ENCODE measurements at regions not wholly inside any gene's neighbourhood (a gene's known extent, or its start where the extent isn't known, plus 50 kb on each side); places are given as distances from the start of the nearest gene placed in this dataset.

GRCh38 chr4:92236877-92237276 is 66.9 kb upstream of the GRID2 start:
- DNase-seq (ENCODE audit: low read depth): peak; percentile 75
- H3K27me3 ChIP-seq (ENCODE audit: insufficient read depth, low read length): no peaks in the 10 kb centered on the region
- no peak overlapping the region for H3K4me3 ChIP-seq (ENCODE audit: insufficient read depth, low read depth, low read length)
- TF ChIP-seq EZH2 (IDR thresholded peaks at IDR 0.05; ENCODE audit: insufficient read depth, low read length) (no peak), CTCF (IDR thresholded peaks at IDR 0.05; ENCODE audit: insufficient read depth, low read depth, low read length) (no peak)
- H2AFZ ChIP-seq (ENCODE audit: low read depth, low read length): peak overlapping the region; percentile 12
- Mint-ChIP-seq H3K4me3 (ENCODE audit: unreplicated experiment) (no peak overlapping the region), H3K27ac (ENCODE audit: unreplicated experiment) (peak overlapping the region; percentile 7), H3K27me3 (ENCODE audit: low read depth, unreplicated experiment) (no peaks in the 10 kb centered on the region), H3K36me3 (ENCODE audit: low read depth, unreplicated experiment) (no peaks in the 10 kb centered on the region), H3K4me1 (ENCODE audit: low read depth, unreplicated experiment) (peaks cover 22% of the 10 kb centered on the region), H3K9me3 (ENCODE audit: unreplicated experiment) (no peaks in the 10 kb centered on the region)
- peaks cover 12% of the 10 kb centered on the region for H3K4me1 ChIP-seq (ENCODE audit: insufficient read depth, low read length)
- FAIRE-seq: no peak
- no peaks in the 10 kb centered on the region for H3K9me3 ChIP-seq (ENCODE audit: insufficient read depth, low read depth, low read length)
- H3K79me2 ChIP-seq (ENCODE audit: insufficient read depth, low read length): no peaks in the 10 kb centered on the region
- no peaks in the 10 kb centered on the region for H3K36me3 ChIP-seq (ENCODE audit: insufficient read depth, low read length)
- no peak overlapping the region for H3K9ac ChIP-seq (ENCODE audit: low read length)
- no peaks in the 10 kb centered on the region for H4K20me1 ChIP-seq (ENCODE audit: insufficient read depth, low read length)
- H3K27ac ChIP-seq (ENCODE audit: low read depth, low read length): no peak overlapping the region
- peak overlapping the region; percentile 16 for H3K4me2 ChIP-seq (ENCODE audit: low read length)

GRCh38 chr4:92237559-92237958 is 66.2 kb upstream of the GRID2 start:
- H2AFZ ChIP-seq (ENCODE audit: low read depth, low read length): no peak overlapping the region
- Mint-ChIP-seq H3K27ac (ENCODE audit: unreplicated experiment) (no peak overlapping the region), H3K36me3 (ENCODE audit: low read depth, unreplicated experiment) (no peaks in the 10 kb centered on the region), H3K27me3 (ENCODE audit: low read depth, unreplicated experiment) (no peaks in the 10 kb centered on the region), H3K9me3 (ENCODE audit: unreplicated experiment) (no peaks in the 10 kb centered on the region), H3K4me3 (ENCODE audit: unreplicated experiment) (no peak overlapping the region), H3K4me1 (ENCODE audit: low read depth, unreplicated experiment) (peaks cover 22% of the 10 kb centered on the region)
- no peak overlapping the region for H3K27ac ChIP-seq (ENCODE audit: low read depth, low read length)
- FAIRE-seq (no peak), DNase-seq (ENCODE audit: low read depth) (no peak)
- TF ChIP-seq EZH2 (IDR thresholded peaks at IDR 0.05; ENCODE audit: insufficient read depth, low read length) (no peak), CTCF (IDR thresholded peaks at IDR 0.05; ENCODE audit: insufficient read depth, low read depth, low read length) (no peak)
- H3K27me3 ChIP-seq (ENCODE audit: insufficient read depth, low read length): no peaks in the 10 kb centered on the region
- H3K4me1 ChIP-seq (ENCODE audit: insufficient read depth, low read length): peaks cover 11% of the 10 kb centered on the region
- no peaks in the 10 kb centered on the region for H3K9me3 ChIP-seq (ENCODE audit: insufficient read depth, low read depth, low read length)
- H3K36me3 ChIP-seq (ENCODE audit: insufficient read depth, low read length): no peaks in the 10 kb centered on the region
- no peak overlapping the region for H3K4me3 ChIP-seq (ENCODE audit: insufficient read depth, low read depth, low read length)
- H3K4me2 ChIP-seq (ENCODE audit: low read length): no peak overlapping the region
- no peaks in the 10 kb centered on the region for H3K79me2 ChIP-seq (ENCODE audit: insufficient read depth, low read length)
- H3K9ac ChIP-seq (ENCODE audit: low read length): no peak overlapping the region
- no peaks in the 10 kb centered on the region for H4K20me1 ChIP-seq (ENCODE audit: insufficient read depth, low read length)

GRCh38 chr4:92241094-92241493 is 62.7 kb upstream of the GRID2 start:
- TF ChIP-seq EZH2 (IDR thresholded peaks at IDR 0.05; ENCODE audit: insufficient read depth, low read length) (no peak), CTCF (IDR thresholded peaks at IDR 0.05; ENCODE audit: insufficient read depth, low read depth, low read length) (no peak)
- no peak overlapping the region for H3K4me3 Mint-ChIP-seq (ENCODE audit: unreplicated experiment)
- H3K27me3 ChIP-seq (ENCODE audit: insufficient read depth, low read length): no peaks in the 10 kb centered on the region
- no peak overlapping the region for H3K9ac ChIP-seq (ENCODE audit: low read length)
- no peaks in the 10 kb centered on the region for H3K36me3 ChIP-seq (ENCODE audit: insufficient read depth, low read length)
- H3K79me2 ChIP-seq (ENCODE audit: insufficient read depth, low read length): no peaks in the 10 kb centered on the region
- DNase-seq (ENCODE audit: low read depth): no peak
- no peak overlapping the region for H3K27ac ChIP-seq (ENCODE audit: low read depth, low read length)
- H3K4me2 ChIP-seq (ENCODE audit: low read length): no peak overlapping the region
- no peaks in the 10 kb centered on the region for H4K20me1 ChIP-seq (ENCODE audit: insufficient read depth, low read length)
- H3K27ac Mint-ChIP-seq (ENCODE audit: unreplicated experiment): no peak overlapping the region
- no peak overlapping the region for H3K4me3 ChIP-seq (ENCODE audit: insufficient read depth, low read depth, low read length)
- H3K9me3 ChIP-seq (ENCODE audit: insufficient read depth, low read depth, low read length): no peaks in the 10 kb centered on the region
- no peaks in the 10 kb centered on the region for H3K9me3 Mint-ChIP-seq (ENCODE audit: unreplicated experiment)
- no peaks in the 10 kb centered on the region for H3K4me1 ChIP-seq (ENCODE audit: insufficient read depth, low read length)
- H3K4me1 Mint-ChIP-seq (ENCODE audit: low read depth, unreplicated experiment): peaks cover 3% of the 10 kb centered on the region
- H3K27me3 Mint-ChIP-seq (ENCODE audit: low read depth, unreplicated experiment): no peaks in the 10 kb centered on the region
- no peaks in the 10 kb centered on the region for H3K36me3 Mint-ChIP-seq (ENCODE audit: low read depth, unreplicated experiment)
- H2AFZ ChIP-seq (ENCODE audit: low read depth, low read length): no peak overlapping the region
- FAIRE-seq: no peak
